Superior temporal gyrus (tissue), 1 donor: ENCODE measurements at regions not wholly inside any gene's neighbourhood (a gene's known extent, or its start where the extent isn't known, plus 50 kb on each side); places are given as distances from the start of the nearest gene placed in this dataset.

Experiments
- DNase-seq: peaks from one replicate; pipeline ENCODE4 v3.0.0-alpha.2; 2016; ENCODE audit errors: extremely low spot score

DNA sequence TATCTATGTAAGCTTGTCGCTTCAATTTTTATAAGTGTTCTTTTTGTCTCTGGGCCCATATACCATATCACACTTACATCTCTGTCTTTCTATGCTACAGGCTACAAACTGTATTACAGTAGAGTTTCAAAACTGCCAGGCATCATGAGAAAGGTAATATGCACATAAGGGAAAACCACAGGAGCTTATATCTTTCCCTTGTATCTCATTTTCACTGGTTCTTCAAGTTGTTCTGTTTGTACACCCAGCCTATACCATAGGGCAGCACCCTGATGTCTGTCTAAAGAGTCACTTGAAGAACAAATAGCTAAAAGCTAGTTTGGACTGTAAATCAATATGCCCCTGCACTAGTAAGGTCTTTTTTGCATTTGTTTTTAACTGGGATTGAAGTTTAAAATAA lies 366.7 kb downstream of the FIGN start:
- DNase-seq, result no peak

DNA sequence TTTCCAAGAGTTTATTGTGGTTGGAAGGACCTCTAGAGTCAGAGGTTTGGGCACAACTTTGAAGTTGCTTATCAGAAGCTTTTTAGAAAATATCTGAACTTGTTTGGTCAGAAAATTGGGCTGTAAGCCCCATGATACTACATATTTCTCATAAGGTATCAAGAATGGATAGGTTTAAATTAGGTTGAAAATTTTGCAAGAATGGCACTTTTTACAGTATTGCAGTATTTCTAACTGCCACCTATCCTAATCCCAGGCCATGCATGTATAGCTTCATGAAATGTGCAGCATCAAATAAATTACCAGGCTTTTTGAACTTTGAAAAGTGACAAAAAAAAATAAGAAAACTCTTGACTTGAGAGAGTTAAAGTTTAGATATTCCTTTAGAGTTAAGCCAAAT lies 367.2 kb downstream of the FIGN start:
- DNase-seq, result no peak

DNA sequence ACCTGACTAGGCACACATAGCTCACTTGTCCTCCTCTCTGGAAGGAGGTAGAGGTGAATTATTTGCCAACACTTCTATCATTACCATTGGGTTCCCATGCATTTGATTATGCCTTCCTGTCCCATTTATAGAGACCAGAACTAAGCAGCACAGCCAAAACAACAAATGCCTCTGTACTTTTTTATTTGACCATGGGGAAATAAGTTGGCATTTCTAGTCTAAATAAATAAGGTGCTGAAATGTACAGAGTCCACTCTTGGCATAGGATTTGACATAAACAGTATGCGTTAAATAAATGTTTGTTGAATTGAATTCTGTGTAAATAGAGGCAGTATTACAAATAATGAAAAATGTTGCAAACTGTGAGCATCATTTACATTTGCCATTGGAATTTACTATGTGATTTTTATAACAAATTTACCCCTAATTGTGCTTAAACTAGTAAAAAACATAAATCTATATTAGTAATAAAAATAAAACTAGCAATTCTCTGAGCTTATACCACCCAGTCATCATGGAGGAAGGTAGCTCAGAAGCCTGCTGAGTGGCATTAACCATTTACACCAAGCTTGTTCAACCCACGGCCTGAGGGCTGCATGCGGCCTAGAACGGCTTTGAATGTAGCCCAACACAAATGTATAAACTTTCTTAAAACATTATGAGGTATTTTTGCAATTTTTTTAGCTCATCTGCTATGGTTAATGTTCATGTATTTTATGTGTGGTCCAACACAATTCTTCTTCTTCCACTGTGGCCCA lies 367.8 kb downstream of the FIGN start:
- DNase-seq, result no peak

DNA sequence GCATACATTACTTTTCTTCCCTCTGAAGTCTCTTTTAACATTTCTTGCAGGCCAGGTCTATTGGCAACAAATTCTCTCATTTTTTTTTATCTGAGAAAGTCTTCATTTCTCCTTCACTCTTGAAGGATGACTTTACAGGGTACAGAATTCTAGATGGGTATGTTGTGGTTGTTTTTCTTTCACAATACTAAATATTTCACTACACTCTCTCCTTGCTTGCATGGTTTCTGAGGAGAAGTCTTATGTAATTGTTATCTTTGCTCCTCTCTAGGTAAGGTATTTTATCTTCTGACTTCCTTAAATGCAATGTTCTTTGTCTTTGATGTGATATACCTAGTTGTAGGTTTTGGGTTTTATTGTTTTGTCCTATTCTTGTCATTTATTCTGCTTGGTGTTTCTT lies 371.1 kb downstream of the FIGN start:
- DNase-seq, result no peak

DNA sequence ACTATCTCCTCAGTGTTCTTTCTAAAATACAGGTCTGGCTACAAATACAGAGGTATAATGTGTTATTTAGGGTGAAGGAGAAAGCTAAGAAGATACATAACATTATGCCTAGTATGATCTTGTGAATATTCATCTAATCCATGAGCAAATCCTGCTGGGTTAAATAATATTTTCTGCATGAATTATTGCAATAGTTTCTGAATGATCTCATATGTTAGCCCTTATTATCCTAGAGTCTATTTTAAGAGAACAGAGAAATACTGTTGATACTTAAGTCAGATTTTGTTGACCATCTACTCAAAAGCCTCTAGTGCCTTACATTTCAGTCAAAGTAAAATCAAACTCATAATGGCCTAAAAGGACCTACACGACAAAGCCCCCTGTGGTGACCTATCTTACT lies 382.3 kb downstream of the FIGN start:
- no peak for DNase-seq

DNA sequence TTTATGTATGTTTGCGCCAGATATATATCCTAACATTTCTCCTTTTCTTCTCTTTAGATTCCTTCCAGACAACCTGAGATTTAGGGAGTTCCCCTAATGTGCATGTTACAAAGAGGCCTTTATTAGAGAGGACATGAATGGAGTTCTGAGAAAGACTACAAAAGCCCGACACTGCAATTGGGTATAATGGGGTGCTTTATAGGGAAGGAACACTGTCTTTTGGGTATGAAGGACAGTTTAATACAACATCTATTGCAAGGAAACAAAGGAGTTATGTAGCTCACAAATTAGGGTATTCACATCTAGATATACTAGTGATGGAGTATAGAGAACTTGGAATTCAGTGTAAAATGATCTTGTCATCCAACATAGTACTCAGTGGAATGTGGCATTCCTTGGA lies 383.8 kb downstream of the FIGN start:
- DNase-seq, result no peak

DNA sequence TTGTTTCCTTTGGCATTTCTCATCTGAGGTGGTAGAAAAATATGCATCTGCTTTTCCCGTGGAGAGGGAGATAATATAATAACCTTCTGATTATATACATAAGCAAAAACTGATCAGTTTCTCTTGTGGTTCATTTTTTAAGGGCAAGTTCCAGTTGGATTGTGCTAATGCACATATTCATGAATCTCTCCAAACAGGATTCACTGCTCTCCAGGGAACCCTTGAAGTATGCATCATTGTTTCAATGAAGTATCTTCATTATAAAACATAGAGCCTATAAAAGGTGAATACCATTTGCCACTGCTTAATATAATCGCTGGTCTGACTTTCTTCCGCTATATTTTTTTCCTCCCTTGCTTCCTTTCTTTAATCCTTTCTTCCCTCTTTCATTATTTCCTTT lies 384.7 kb downstream of the FIGN start:
- no peak for DNase-seq

DNA sequence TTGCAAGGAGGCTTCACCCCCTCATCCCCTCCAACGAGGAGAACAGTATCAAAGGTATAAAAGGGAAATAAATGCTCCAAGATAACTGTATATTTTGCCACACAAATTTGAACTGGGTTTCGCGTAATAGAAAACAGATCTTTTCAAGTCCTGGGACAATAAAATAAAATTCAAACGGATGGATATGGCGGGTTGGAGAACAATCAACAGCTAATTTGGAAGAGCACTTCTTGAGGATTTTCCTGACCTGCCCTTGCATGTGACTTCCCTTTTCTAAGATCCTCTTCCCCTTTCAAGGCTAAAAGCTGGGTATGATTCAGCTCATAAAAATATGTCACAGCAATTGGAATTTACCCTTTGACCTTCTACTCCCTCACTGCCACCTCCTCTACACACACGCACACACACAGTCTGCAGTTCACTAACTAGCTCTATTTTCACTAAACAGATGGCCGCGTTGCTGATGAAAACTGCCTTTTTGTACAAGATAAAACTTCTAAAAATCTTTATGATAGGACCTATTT lies 386.9 kb downstream of the FIGN start:
- DNase-seq, result no peak

DNA sequence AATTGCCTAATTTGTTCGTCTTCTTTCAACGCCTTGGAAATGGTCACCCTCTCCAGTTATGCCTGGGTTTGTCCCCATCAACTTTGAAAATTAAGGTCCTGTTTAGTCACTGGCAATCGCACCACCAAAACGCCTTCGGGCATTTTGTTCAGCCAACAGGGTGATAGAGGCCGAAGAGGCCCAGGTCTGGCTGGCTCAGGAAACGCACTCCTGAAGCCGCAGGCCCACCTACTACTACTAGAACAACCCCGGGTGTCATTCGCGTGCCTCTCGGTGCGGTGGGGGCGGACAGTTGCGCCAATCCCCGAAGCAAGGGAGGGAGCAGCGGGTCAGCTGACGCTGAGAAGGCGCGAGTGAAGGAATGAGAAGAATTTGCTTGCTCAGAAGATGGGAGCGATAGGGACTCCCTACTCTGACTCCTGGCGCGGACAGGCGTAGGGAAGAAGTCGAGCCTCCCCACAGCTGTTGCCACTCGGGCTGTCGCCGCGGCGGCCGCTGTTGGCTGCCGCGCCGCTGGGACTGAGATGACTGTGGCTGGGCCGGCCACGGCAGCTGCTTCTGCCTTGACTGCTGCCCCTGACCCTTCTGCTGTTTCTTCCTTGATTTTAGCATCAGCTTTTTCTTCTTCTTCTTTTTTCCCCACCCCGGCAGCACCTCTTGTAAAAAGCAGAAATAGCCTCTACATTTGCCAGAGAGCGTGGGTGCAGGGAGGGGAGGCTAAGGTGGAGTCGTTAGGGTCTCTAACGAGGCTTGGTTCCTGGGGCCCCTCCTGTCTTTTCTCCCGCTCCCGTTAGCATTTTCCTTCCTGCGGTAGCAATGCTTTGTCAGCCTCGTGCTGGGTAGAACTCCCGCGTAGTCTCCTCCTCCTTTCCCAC lies 387.6 kb downstream of the FIGN start:
- DNase-seq, result peak; percentile 65

DNA sequence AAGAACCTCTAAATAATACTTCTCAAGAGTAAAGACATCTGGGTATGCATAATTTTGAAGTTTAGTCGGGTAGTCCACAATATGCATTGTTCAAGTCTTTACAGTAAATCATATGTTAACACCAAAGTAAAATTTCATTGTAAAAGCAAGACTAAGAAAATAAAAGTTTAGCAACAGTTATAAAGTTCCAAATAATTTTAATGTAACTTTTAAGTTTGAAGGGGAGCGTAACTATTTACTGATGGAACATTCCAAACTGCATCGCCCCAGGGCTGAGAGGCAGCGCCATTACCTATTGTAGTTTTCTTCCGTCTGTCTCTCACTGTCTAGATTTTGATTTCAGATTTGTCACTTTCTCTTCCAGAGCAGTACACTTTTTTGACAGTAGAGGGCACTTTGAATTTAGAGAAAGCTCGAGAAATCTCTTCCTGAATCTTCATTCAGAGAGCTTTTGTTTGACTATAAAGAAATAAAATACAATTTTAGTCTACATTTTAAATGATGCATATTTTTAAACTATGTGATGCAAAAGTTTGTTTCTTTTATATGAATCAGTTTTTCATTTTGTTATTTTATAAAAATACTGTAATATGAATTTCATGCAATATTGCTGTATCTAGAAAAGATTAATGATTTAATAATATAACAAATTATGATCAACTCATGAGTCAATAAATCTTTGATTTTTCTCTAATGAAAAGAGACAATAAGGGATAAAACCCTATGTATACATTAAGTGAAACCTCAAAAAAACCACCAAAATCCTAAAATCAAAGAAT lies 389.8 kb downstream of the FIGN start:
- DNase-seq, result peak; percentile 94

DNA sequence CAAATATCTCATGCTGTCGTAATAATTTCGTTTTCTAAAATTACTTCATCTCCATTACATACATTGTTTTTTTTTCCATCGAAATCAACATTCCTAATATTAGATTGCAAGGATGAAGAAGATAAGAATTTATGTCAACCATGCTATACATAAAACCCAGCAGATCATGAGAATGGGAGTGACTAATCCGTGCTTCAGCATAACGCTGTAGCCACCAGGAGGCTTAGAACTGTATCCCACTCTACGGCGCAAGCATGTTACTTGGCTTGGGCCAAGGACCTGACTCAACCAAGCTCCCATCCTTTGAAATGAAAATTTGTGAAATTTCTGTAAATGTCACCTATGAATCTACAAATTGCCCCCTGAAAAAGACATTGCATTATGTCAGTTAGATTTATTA lies 392.5 kb downstream of the FIGN start:
- no peak for DNase-seq

DNA sequence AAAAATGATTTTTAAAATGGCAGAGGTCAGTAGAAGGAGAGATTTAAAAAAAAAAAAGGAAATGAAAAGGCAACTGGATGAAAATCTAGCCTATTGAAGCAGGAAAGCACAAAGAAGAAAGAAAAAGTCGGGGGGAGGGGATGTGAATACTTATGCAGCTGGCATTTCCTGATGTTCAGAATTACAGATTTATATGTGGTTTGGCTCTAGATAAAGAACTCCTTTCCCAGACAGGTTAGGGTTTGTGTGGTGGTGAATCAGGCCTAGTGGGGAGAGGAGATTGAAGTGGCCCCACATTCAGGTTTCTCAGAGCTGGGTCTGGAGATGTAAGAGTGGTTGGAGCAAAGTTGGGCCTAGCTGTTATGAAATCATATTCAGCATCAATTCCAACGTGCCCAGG lies 394.4 kb downstream of the FIGN start:
- DNase-seq, result no peak

DNA sequence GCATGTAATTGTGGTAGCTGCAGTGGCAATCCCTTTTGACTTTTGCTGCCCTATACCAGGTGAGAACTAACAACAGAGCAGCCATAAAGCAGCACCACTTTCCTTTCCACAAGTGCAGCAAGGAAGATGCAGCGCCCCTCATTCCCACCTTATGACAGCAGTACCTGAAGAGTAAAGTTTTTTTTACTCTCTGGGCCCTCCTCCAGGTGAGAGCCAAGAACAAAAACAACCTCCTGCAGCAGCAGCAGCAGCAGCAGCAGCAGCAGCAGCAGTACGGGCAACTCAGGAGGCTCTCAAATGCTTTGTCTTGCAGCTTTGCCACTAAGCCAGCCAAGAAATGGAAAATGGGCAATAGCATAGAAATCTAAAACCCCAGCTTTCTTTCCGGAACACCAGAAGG lies 397.5 kb downstream of the FIGN start:
- DNase-seq, result no peak

DNA sequence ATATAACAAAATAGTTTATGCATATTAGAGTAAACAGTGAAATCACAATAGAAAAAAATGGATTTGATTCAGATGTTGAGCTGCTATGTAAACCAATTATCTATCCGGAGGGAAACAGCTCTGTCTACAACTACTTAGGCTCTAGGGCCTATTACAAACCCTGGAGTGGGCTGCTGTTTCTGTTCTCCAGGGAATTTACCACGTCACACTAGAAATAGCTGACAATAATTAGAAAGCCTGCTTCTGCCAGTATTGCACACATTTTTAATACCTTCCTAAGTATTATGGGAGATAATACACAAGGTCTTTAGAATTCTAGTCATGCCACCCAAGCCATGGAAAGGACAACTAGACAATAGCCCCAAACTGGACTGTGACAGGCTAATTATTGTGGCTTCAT lies 411.1 kb downstream of the FIGN start:
- DNase-seq, result no peak

DNA sequence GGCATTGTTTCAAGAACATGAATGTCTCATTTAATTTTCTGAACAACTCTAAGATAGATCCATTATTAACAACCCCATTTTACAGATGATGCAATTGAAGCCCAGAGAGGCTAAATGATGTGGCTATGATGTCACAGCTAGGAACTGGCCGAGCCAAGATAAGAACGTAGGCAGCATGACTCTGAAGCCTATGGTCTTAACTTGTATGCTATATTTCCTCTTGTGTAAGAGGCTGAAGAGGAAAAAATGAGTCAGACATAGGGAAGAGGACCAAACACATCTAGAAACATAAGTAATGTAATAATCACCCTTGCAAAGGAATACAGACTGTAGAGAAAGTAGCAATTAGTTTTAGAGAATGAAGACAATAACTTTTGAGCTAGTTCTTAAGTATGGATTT lies 416.8 kb downstream of the FIGN start:
- DNase-seq, result no peak

DNA sequence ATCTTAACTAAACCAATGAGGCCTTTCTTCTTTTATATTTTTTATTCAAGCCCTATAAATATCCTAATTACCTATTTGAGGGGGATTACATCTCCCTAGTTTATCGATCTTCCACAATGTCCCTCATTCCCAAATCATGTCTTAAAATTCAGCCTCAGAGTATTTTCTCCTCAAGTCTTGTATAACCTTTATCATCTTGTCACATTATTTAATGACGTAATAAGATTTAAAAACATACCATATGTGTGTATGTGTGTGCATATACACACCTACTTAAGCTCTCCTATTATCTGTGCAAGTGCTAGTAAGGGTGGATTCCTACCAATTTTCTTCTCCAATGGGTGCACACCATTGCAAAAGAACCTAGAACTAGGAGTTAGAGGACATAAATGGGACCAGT lies 421.1 kb downstream of the FIGN start:
- DNase-seq, result no peak

DNA sequence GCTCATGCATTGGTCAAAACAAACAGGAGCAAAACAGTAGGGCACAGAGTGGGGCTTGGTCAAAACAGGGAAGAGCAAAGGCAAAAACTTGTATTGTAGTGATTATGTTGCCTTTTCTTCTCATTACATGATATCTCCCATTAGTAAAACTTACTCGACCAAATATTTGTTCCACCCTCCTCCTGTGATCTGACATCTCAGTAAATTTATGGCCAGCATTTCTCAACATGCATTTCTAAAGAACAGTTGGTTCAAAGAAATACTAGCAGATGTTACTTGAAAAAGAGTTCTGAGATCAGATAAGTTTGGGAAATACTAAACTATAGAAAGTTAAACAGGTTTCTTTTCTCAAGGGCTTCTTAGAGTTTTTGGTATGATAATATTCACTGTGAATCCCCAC lies 423.1 kb downstream of the FIGN start:
- no peak for DNase-seq

DNA sequence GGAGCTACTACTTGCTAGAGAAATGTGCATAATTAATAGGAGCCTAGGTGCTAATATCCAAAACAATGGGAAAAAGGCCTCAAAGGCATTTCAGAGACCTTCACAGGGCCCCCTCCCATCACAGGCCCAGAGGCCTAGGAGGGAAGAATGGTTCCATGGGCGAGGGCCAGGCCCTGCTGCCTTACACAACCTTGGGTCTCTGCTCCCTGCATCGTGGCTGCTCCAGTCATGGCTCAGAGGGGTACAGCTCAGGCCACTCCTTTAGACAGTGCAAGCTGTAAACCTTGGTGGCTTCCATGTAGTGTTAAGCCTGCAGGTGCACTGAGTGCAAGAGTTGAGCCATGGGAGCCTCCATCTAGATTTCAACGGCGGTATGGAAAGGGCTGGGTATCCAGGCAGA lies 429.2 kb downstream of the FIGN start:
- no peak for DNase-seq

DNA sequence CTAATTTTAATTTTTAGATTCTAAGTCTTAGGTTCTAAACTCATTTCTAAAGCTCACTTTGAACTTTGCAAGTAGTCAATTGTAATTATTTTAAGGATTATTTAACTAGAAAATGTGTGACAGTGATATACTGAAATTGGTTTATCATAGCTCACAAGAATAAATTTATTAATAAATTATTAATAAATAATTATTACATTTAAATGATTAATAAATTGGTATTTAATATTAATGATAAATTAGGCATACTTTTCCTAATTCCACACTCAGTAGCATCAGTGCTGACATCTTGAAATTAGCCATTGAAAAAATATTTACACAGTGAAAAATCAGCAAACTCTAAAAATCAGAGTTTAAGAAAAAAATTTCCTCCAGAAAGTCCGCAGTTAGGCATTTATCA lies 433.7 kb downstream of the FIGN start:
- no peak for DNase-seq

DNA sequence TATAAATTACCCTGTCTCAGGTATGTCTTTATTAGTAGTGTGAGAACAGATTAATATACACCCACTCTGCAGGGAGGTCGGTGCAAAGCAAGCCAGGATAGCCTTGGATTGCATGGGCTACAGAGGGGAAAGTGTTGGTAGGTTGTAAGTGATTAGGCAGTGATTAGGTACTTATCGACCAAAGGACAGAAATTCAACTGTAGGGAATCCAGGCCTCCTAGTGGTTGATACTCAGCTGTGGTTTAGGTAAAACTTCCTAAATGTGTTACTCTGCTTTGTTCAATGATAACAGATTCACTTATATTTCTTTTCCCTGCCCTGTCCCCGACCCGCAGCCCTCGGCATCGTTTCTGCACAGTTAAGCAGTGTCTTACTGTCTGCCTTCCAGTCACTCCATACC lies 444.0 kb downstream of the FIGN start:
- no peak for DNase-seq

DNA sequence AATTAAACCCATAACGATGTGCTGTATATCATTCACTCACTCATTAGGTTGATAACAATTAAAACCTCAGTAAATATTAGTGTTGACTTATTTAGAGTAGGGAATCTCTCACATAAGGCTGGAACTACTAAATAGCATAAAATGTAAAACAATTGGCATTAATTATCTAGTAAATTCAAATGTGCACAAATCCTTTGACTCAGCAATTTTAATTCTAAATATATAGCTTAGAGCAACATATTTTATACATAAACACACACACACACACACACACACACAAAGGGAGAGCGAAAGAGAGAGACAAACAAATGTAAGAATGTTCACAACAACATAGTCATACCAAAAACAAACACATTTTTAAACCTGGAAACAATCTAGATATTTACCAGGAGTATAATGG lies 443.1 kb upstream of the KCNH7 start:
- DNase-seq, result no peak

DNA sequence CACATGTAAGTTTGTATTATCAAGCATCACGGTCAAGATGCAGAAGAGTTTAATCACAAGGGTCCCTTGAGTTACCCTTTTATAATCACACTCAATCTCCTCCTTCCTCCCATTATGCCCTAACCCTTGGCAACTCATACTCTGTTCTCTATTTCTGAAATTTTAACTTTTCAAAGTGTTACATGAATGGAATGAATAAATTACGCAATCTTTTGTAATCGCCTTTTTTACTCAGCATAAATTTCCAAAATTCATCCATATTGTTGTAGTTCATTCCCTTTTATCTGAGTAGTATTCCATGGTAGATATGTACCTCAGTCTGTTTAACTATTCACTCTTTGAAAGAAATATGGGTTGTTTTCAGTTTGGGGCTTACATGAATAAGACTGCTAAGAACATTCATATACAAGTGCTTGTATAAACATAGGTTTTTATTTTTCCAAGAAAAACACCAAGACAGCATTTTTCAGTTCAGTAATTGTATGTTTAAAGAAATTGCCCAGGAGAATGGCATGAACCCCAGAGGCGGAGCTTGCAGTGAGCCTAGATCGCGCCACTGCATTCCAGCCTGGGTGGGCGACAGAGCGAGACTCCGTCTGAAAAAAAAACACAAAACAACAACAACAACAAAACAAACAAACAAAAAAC lies 430.9 kb upstream of the KCNH7 start:
- no peak for DNase-seq
